HepG2 (cell line): ENCODE measurements at regions not wholly inside any gene's neighbourhood (a gene's known extent, or its start where the extent isn't known, plus 50 kb on each side); places are given as distances from the start of the nearest gene placed in this dataset.

Experiments
- ATAC-seq: fragments of 200-7000 bp; cut with Tn5 transposase; 3 replicates; pipeline ENCODE4 v1.9.1; 2020; ENCODE audit warnings: mild to moderate bottlenecking, moderate library complexity
- BruUV-seq: library from RNA; stranded (reverse); fragments of 400-500 nt; replicated peaks from 2 replicates; lab custom pipeline; 2021; lab: Mats Ljungman, UMichigan
- CTCF ChIA-PET: fragments of 300-600 bp; formaldehyde crosslinking; extraction: SDS; loops from one replicate; lab custom pipeline; 2021; ENCODE audit warnings: low total read pairs, inconsistent platforms, low intra/inter-chr PET ratio; lab: Yijun Ruan, JAX
- POLR2A ChIA-PET: fragments of 350-600 bp; sonication (Branson Sonifier 250); formaldehyde crosslinking; loops from one replicate; lab custom pipeline; 2020; ENCODE audit warnings: antibody characterized with exemption, inconsistent platforms; lab: Yijun Ruan, JAX
- DNase-seq: peaks from one replicate; pipeline ENCODE4 v3.0.0-alpha.2; 2015; ENCODE audit warnings: low spot score
- FAIRE-seq: peaks from 3 replicates; lab custom pipeline; 2011; peaks lifted over from hg19 to GRCh38; lab: Jason Lieb, UNC
- H2AFZ ChIP-seq: one replicate; pipeline ENCODE4 v1.6.1; 2011; ENCODE audit warnings: low read length, inconsistent platforms
- H3K27ac ChIP-seq: fragments of 300-600 bp; 3 replicates; pipeline ENCODE4 v1.8.0; 2011; ENCODE audit warnings: mixed run types, mild to moderate bottlenecking, mixed read lengths, low read length, inconsistent platforms; ENCODE audit not compliant: insufficient read depth; ENCODE audit errors: extremely low read length
- H3K27me3 ChIP-seq, 2 experiments: fragments of 200-600 bp in 1 of 2; 2 replicates in 1 of 2; 3 replicates in 1 of 2; pipeline versions ENCODE4 v1.6.0 to v1.8.0; 2011; ENCODE audit warnings: low read length in 2 of 2, mild to moderate bottlenecking in 2 of 2, moderate library complexity in 2 of 2, inconsistent platforms in 1 of 2; ENCODE audit not compliant: insufficient read depth in 2 of 2, control insufficient read depth in 1 of 2
- H3K36me3 ChIP-seq, 2 experiments: fragments of 200-600 bp in 1 of 2; replicated peaks in 1 of 2; 2 replicates in 1 of 2; 3 replicates in 1 of 2; pipeline versions ENCODE4 v1.5.1 to v1.8.0; 2011; ENCODE audit warnings: low read length in 2 of 2, inconsistent platforms in 1 of 2; ENCODE audit not compliant: insufficient read depth in 2 of 2, control insufficient read depth in 1 of 2
- H3K4me1 ChIP-seq: 2 replicates; pipeline ENCODE4 v1.5.1; 2012; ENCODE audit warnings: low read length, inconsistent platforms; ENCODE audit not compliant: insufficient read depth
- H3K4me2 ChIP-seq: 2 replicates; pipeline ENCODE4 v1.6.0; 2011; ENCODE audit warnings: low read depth, low read length, inconsistent platforms
- H3K4me3 ChIP-seq, 3 experiments: fragments of 200-600 bp in 1 of 3; sonication (generic), shearing (Covaris generic) in 1 of 3; replicated peaks in 1 of 3; 2 replicates each; pipeline ENCODE4 v1.5.1; 2011 to 2016; ENCODE audit warnings: low read length in 3 of 3, inconsistent platforms in 2 of 3, low read depth in 2 of 3, mild to moderate bottlenecking in 2 of 3, control low read depth in 1 of 3, mixed read lengths in 1 of 3; ENCODE audit not compliant: insufficient read depth in 1 of 3
- H3K79me2 ChIP-seq: one replicate; pipeline ENCODE4 v1.6.1; 2011; ENCODE audit warnings: low read length, inconsistent platforms; ENCODE audit not compliant: insufficient read depth
- H3K9ac ChIP-seq: 2 replicates; pipeline ENCODE4 v1.6.0; 2011; ENCODE audit warnings: mild to moderate bottlenecking, low read depth, low read length, inconsistent platforms; ENCODE audit not compliant: insufficient read depth
- H3K9me3 ChIP-seq: 2 replicates; pipeline ENCODE4 v1.5.1; 2012; ENCODE audit warnings: mild to moderate bottlenecking, low read length
- H4K20me1 ChIP-seq: 2 replicates; pipeline ENCODE4 v1.6.0; 2011; ENCODE audit warnings: inconsistent platforms, mild to moderate bottlenecking, low read length, moderate library complexity; ENCODE audit not compliant: insufficient read depth
- ARID2 ChIP-seq: sonication (generic); formaldehyde crosslinking; IDR thresholded peaks from 2 replicates; pipeline ENCODE4 v1.8.1; 2022; ENCODE audit warnings: mild to moderate bottlenecking, missing genetic modification reagents, borderline replicate concordance
- HDAC1 ChIP-seq: sonication (generic); formaldehyde crosslinking; IDR thresholded peaks from 2 replicates; pipeline ENCODE4 v1.5.1; 2020; ENCODE audit warnings: mild to moderate bottlenecking, missing genetic modification reagents
- POGZ ChIP-seq: sonication (generic); formaldehyde crosslinking; IDR thresholded peaks from 2 replicates; pipeline ENCODE4 v1.4.0; 2020; ENCODE audit warnings: mild to moderate bottlenecking, missing genetic modification reagents
- RARA ChIP-seq: IDR thresholded peaks from 2 replicates; pipeline ENCODE4 v1.6.1; 2016; ENCODE audit warnings: missing genetic modification reagents, missing compliant biosample characterization
- ZNF17 ChIP-seq: sonication (generic); formaldehyde crosslinking; IDR thresholded peaks from 2 replicates; pipeline ENCODE4 v1.5.0; 2020; ENCODE audit warnings: mild to moderate bottlenecking, missing genetic modification reagents
- ZNF232 ChIP-seq: sonication (generic); formaldehyde crosslinking; IDR thresholded peaks from 2 replicates; pipeline ENCODE4 v1.4.0; 2020; ENCODE audit warnings: missing genetic modification reagents, borderline replicate concordance
- whole genome bisulfite sequencing: methylation state at CpG from one replicate; pipeline ENCODE4 v1.1.6; 2017; ENCODE audit warnings: low lambda C conversion rate; 5-methylcytosine and 5-hydroxymethylcytosine counted together
- in situ Hi-C: cut with HindIII; loops from 2 replicates; pipeline ENCODE4 v1.10.0; 2017; ENCODE audit warnings: low pct_unique_long_range_greater_than_20kb; ENCODE audit not compliant: extremely low pct_ligation_motif_present
- intact Hi-C: fragments of 100-400 bp; cut with micrococcal nuclease; formaldehyde crosslinking; loops from one replicate; pipeline ENCODE4 v1.10.0; 2022; ENCODE audit not compliant: unreplicated experiment
- TF ChIP-seq, protein P1 (sequence below): IDR thresholded peaks from 2 replicates; pipeline ENCODE4 v1.6.1; 2016; ENCODE audit warnings: control low read depth
- TF ChIP-seq, protein P2 (sequence below): sonication (generic); formaldehyde crosslinking; IDR thresholded peaks from 2 replicates; pipeline ENCODE4 v1.4.0; 2020; ENCODE audit warnings: missing genetic modification reagents; ENCODE audit errors: not compliant biosample characterization

DNA sequence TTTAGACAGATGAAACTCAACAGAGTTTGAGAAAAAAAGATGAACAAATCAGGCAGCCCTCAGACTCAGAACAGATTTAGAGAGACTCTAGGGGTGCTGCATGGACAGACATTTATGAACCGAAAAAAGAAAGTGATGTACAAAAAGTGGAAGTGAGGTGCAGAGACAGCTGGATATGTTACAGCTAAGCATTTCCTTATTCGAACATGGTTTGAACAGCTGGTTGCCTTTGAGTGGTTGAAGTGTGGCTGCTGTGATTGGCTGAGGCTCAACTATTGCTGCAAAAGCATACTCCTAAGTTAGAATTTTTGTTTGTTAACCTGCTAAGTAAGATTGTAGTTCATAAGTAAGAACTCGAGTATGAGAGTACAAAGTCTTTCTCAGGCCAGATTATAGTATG, 331.5 kb upstream of the PABPC4L start (continued):
- no peak for TF ChIP-seq ARID2
- no peak for TF ChIP-seq ZNF232 (CRISPR knock-in tag)
- TF ChIP-seq POGZ (CRISPR knock-in tag) = no peak
- TF ChIP-seq RARA (CRISPR knock-in tag) = no peak
- no peak for TF ChIP-seq ZNF17 (CRISPR knock-in tag)
- TF ChIP-seq, protein P1, sequence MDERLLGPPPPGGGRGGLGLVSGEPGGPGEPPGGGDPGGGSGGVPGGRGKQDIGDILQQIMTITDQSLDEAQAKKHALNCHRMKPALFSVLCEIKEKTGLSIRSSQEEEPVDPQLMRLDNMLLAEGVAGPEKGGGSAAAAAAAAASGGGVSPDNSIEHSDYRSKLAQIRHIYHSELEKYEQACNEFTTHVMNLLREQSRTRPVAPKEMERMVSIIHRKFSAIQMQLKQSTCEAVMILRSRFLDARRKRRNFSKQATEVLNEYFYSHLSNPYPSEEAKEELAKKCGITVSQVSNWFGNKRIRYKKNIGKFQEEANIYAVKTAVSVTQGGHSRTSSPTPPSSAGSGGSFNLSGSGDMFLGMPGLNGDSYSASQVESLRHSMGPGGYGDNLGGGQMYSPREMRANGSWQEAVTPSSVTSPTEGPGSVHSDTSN (CRISPR knock-in tag) = no peak
- TF ChIP-seq, protein P2, sequence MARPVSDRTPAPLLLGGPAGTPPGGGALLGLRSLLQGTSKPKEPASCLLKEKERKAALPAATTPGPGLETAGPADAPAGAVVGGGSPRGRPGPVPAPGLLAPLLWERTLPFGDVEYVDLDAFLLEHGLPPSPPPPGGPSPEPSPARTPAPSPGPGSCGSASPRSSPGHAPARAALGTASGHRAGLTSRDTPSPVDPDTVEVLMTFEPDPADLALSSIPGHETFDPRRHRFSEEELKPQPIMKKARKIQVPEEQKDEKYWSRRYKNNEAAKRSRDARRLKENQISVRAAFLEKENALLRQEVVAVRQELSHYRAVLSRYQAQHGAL (CRISPR knock-in tag) = no peak
- TF ChIP-seq, all 625 proteins: peak for 0

DNA sequence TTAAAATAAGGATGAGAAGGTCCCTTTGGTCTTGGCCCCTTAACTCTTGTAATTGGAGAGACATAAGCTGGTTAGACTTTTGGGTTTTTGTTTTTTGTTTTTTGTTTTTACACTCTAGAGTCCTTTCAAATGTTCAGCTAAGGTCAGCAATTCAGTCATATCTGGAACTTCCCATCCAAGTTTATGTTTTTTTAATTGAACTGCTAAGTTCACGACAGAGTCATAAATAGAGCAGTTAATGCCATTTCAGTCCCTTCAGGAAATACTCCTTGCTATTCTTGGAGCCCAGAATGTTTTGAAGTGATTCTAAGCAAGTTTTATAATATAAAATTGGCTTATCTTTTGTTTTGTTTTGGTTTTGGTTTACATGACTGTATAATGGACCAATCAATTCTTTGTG, 329.4 kb upstream of the PABPC4L start:
- ChIA-PET CTCF (no interaction called here), POLR2A (no interaction called here)
- Histone ChIP-seq H3K27ac (no peak overlapping the region), H3K27me3 (no peaks in the 10 kb centered on the region), H3K4me1 (no peaks in the 10 kb centered on the region), H3K9ac (no peak overlapping the region), H3K36me3 (no peaks in the 10 kb centered on the region), H3K4me3 (no peak overlapping the region), H4K20me1 (no peaks in the 10 kb centered on the region), H2AFZ (no peak overlapping the region), H3K4me2 (no peak overlapping the region), H3K9me3 (no peaks in the 10 kb centered on the region), H3K79me2 (no peaks in the 10 kb centered on the region)
- intact Hi-C loops = no loop called here
- ATAC-seq (no peak), DNase-seq (no peak), FAIRE-seq (no peak)
- no TSS peak for BruUV-seq
- no peak for TF ChIP-seq HDAC1 (CRISPR knock-in tag)
- WGBS = 7% methylated on average over 1 of the region's 1 CpG
- in situ Hi-C loops = no loop called here
